ENCODE measurements at regions not wholly inside any gene's neighbourhood (a gene's known extent, or its start where the extent isn't known, plus 50 kb on each side); places are given as distances from the start of the nearest gene placed in this dataset.
"Not testable (repeated sequence)": the region's sequence is repeated elsewhere in the genome, so short reads cannot be mapped to it uniquely, and the experiment has no call there.

GRCh38 chr14:66311058-66311457 is 175.1 kb upstream of the CCDC196 start:
- H3K27ac ChIP-seq: no peak overlapping the region
- TF ChIP-seq CTCF (conservative IDR thresholded peaks at IDR 0.05): no peak

GRCh38 chr14:66311990-66312389 is 174.2 kb upstream of the CCDC196 start:
- H3K27ac ChIP-seq: no peak overlapping the region
- no peak for TF ChIP-seq CTCF (conservative IDR thresholded peaks at IDR 0.05)

GRCh38 chr14:66312451-66312850 is 173.7 kb upstream of the CCDC196 start:
- H3K27ac ChIP-seq: no peak overlapping the region
- TF ChIP-seq CTCF (conservative IDR thresholded peaks at IDR 0.05): no peak

- TF ChIP-seq CTCF (conservative IDR thresholded peaks at IDR 0.05): no peak
- H3K27ac ChIP-seq: no peak overlapping the region
These were observed 171.1 kb upstream of the CCDC196 start for GRCh38 chr14:66315098-66315497.

GRCh38 chr14:66315548-66315947 is 170.6 kb upstream of the CCDC196 start:
- H3K27ac ChIP-seq: no peak overlapping the region
- TF ChIP-seq CTCF (conservative IDR thresholded peaks at IDR 0.05): no peak

GRCh38 chr14:66322564-66322963 is 163.6 kb upstream of the CCDC196 start:
- H3K27ac ChIP-seq: no peak overlapping the region
- TF ChIP-seq CTCF (conservative IDR thresholded peaks at IDR 0.05): no peak

GRCh38 chr14:66330228-66330627 is 155.9 kb upstream of the CCDC196 start:
- TF ChIP-seq CTCF (conservative IDR thresholded peaks at IDR 0.05): no peak
- H3K27ac ChIP-seq: no peak overlapping the region

- H3K27ac ChIP-seq: no peak overlapping the region
- no peak for TF ChIP-seq CTCF (conservative IDR thresholded peaks at IDR 0.05)
These were observed 155.3 kb upstream of the CCDC196 start for GRCh38 chr14:66330916-66331315.

- not testable (repeated sequence) for H3K27ac ChIP-seq
These were observed 152.9 kb upstream of the CCDC196 start for GRCh38 chr14:66333293-66333692.
